ENCODE measurements at regions not wholly inside any gene's neighbourhood (a gene's known extent, or its start where the extent isn't known, plus 50 kb on each side); places are given as distances from the start of the nearest gene placed in this dataset.

DNA sequence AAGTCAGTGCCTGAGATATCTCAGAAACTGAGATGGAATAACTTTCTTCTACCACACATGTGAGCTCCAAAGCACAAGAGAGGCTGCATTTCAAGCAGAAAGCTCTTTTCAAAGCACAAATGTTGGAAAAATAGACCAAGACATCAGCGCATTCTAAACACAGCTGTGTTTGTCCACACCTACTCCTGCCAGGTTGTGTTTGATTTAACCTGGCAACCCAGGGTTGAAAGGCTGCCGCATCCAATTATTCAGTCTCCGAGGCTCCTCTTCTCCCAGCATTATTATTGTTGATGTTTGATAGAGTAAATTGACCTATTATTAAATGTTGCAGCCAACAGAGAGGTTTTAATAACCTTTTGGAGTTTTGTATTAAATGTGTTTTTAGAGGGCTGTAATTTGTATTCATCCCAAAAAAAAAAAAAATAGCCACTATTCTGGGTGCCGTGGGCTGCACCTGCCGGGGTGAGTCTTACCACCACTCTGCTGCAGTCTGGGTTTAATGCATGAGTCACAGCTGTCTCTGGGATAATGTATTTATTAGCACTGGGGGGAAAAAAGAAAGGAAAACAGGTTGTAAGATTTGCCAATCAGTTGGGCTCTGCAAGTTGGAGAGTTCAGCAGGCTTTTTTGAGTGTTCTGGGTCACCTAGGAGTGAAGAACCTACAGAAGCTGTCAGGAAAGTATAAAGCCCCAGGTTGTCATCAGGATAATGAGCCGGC, 105.2 kb upstream of the NOCT start:
- H3K4me3 Mint-ChIP-seq = no peak overlapping the region
- no peak overlapping the region for H3K27ac Mint-ChIP-seq
- ATAC-seq = no peak
- no peaks in the 10 kb centered on the region for H3K36me3 Mint-ChIP-seq
- no peaks in the 10 kb centered on the region for H3K27me3 Mint-ChIP-seq
- H3K4me1 Mint-ChIP-seq = no peaks in the 10 kb centered on the region
- H3K9me3 Mint-ChIP-seq = no peaks in the 10 kb centered on the region

DNA sequence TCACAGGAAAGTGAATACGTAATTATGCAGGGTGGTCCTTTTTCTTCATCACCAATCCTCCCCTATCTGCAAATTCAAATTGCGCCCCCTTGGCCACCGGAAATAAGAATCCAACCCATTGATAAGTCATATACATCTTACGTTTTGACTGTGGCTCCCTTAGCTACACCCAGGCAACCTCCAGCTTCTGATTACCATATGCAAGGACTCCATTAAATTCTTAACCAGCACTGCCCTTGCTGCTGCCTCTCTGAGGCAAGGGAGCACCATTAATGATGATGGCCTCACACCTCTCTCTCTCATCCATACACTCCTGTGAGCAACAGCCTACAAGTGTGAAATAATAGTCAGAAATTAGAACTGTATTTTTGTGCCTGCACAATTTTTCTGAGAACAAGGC, 106.0 kb upstream of the NOCT start:
- H3K9me3 Mint-ChIP-seq = no peaks in the 10 kb centered on the region
- H3K4me1 Mint-ChIP-seq = no peaks in the 10 kb centered on the region
- H3K27ac Mint-ChIP-seq = no peak overlapping the region
- no peaks in the 10 kb centered on the region for H3K27me3 Mint-ChIP-seq
- no peak overlapping the region for H3K4me3 Mint-ChIP-seq
- no peaks in the 10 kb centered on the region for H3K36me3 Mint-ChIP-seq
- ATAC-seq = no peak

DNA sequence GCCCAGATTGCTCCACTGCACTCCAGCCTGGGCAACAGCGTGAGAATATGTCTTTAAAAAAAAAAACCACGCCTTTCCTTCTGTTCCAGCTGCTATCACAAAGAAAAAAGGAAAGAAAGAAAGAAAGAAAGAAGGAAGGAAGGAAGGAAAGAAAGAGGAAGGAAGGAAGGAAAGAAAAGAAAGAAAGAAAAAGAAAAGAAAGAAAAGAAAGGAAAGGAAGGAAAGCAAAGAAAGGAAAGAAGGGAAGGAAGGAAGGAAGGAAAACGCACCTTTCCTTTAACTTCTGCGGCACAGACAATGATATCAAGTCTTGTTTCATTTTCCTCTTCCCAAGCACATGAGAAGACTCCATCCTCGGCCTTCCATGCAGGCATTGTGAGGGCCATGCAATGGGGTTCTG, 107.4 kb upstream of the NOCT start:
- no peak overlapping the region for H3K27ac Mint-ChIP-seq
- H3K4me3 Mint-ChIP-seq = no peak overlapping the region
- no peaks in the 10 kb centered on the region for H3K9me3 Mint-ChIP-seq
- no peaks in the 10 kb centered on the region for H3K4me1 Mint-ChIP-seq
- no peak for ATAC-seq
- no peaks in the 10 kb centered on the region for H3K36me3 Mint-ChIP-seq
- no peaks in the 10 kb centered on the region for H3K27me3 Mint-ChIP-seq

DNA sequence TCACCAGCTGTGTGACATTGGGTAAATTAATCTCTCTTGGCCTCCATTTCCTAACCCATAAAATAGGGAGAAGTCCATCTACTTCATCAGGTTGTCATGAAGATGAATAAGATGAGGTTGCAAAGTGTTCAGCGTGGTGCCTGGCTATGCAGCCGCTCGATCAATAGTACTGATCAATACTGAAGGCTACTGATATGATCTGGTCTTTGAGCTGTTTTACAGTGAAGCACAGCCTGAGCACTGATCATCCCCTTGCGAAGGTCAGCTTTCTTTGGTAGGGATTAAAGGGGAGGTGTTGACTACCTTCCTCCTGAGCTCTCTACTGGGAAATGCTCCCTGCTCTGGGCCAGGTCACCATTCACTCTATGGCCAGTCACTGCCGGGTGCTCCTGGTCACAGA, 108.4 kb upstream of the NOCT start:
- H3K9me3 Mint-ChIP-seq = no peaks in the 10 kb centered on the region

DNA sequence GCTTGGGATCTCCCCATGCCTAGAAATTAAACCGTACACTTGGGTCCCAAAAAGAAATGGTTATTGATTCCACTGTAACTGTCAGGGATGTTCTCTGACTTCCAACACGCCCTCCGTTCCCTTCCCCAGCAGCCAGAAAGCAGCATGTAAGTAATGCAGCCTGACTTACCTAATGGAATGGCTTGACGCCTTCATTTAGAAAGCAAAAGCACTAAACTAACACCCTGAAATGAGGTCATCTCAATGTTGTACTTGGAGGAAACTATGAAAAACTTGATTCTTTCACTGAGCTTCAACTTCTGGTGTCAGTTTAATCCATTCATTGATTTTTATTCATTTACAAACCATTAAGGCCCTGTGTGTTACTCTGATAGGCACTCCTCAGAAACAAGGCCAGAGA, 110.8 kb upstream of the NOCT start:
- H3K4me3 Mint-ChIP-seq = no peak overlapping the region
- H3K36me3 Mint-ChIP-seq = no peaks in the 10 kb centered on the region
- H3K27me3 Mint-ChIP-seq = no peaks in the 10 kb centered on the region
- ATAC-seq = no peak
- no peaks in the 10 kb centered on the region for H3K4me1 Mint-ChIP-seq
- H3K9me3 Mint-ChIP-seq = no peaks in the 10 kb centered on the region
- H3K27ac Mint-ChIP-seq = no peak overlapping the region

More for the DNA sequence above, 108.4 kb upstream of the NOCT start:
- no peak overlapping the region for H3K27ac Mint-ChIP-seq
- no peaks in the 10 kb centered on the region for H3K4me1 Mint-ChIP-seq
- ATAC-seq = no peak
- no peak overlapping the region for H3K4me3 Mint-ChIP-seq
- no peaks in the 10 kb centered on the region for H3K36me3 Mint-ChIP-seq
- H3K27me3 Mint-ChIP-seq = no peaks in the 10 kb centered on the region

GRCh38 chr4:138903185-138903584, 112.4 kb upstream of the NOCT start:
- H3K27me3 Mint-ChIP-seq = no peaks in the 10 kb centered on the region
- ATAC-seq = no peak
- H3K4me1 Mint-ChIP-seq = no peaks in the 10 kb centered on the region
- H3K9me3 Mint-ChIP-seq = no peaks in the 10 kb centered on the region
- H3K36me3 Mint-ChIP-seq = no peaks in the 10 kb centered on the region
- H3K27ac Mint-ChIP-seq = no peak overlapping the region
- H3K4me3 Mint-ChIP-seq = no peak overlapping the region

DNA sequence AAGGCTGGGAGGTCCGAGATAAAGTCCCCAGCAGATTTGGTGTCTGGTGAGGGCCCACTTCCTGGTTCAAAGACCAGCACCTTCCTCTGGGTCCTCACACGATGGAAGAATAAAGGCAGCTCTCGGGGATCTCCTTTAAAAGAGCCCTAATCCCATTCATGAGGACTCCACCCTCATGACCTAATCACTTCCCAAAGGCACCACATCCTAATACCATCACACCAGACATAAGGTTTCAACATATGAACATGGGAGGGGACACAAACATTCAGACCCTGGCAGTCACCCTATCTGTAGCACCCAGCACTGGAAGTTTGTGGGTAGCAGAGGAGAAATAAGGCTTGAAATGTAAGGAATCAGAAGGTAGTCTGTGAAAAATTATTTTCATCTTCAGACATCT, 112.9 kb upstream of the NOCT start:
- H3K4me3 Mint-ChIP-seq = no peak overlapping the region
- no peaks in the 10 kb centered on the region for H3K27me3 Mint-ChIP-seq
- H3K27ac Mint-ChIP-seq = no peak overlapping the region
- no peak for ATAC-seq
- H3K9me3 Mint-ChIP-seq = no peaks in the 10 kb centered on the region
- H3K4me1 Mint-ChIP-seq = no peaks in the 10 kb centered on the region
- H3K36me3 Mint-ChIP-seq = no peaks in the 10 kb centered on the region

DNA sequence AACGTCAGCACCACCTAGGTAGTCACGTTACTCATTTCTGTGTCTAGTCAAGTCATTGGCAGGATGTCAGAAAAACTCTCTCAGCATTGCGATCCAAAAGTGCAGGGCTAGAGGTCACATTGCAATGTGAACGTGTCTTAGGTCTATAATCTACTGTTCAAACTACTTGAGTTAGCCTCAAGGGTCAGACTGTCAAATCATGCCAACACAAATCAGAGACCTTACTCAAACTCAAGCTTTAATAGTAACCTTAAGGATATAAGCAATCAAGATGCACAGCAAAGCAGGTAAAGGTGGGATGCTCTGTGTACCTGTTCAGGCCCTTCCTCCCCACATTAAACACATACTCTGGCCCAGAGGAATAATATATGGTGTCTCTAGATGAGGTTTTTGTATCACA, 114.4 kb upstream of the NOCT start:
- Mint-ChIP-seq H3K4me1 (no peaks in the 10 kb centered on the region), H3K4me3 (no peak overlapping the region), H3K9me3 (no peaks in the 10 kb centered on the region), H3K27me3 (no peaks in the 10 kb centered on the region), H3K36me3 (no peaks in the 10 kb centered on the region), H3K27ac (no peak overlapping the region)
- ATAC-seq = no peak

DNA sequence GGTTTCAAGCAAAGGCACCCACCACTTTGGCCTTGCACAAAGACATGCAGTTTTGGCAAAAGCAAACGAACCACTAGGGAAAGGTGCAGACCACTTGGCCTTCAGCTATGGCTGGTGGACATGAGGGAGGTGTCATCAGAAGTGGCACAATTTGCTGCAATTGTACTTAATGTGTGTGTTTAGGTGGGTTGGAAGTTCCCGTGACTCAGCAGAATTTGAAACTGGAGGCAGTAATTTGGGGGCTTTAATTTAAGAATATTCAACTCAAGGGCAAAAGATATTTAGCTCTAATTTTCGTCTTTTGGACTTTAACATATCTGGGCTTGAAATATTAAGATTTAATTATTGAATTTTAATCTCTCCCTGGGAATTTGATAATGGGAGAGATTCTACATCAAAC, 115.6 kb upstream of the NOCT start:
- Mint-ChIP-seq H3K9me3 (no peaks in the 10 kb centered on the region), H3K27me3 (no peaks in the 10 kb centered on the region), H3K4me1 (no peaks in the 10 kb centered on the region), H3K27ac (no peak overlapping the region), H3K4me3 (no peak overlapping the region), H3K36me3 (no peaks in the 10 kb centered on the region)
- ATAC-seq = no peak

- no peaks in the 10 kb centered on the region for H3K36me3 Mint-ChIP-seq
- no peaks in the 10 kb centered on the region for H3K4me1 Mint-ChIP-seq
- no peak overlapping the region for H3K4me3 Mint-ChIP-seq
- ATAC-seq = no peak
- no peak overlapping the region for H3K27ac Mint-ChIP-seq
- no peaks in the 10 kb centered on the region for H3K9me3 Mint-ChIP-seq
- H3K27me3 Mint-ChIP-seq = no peaks in the 10 kb centered on the region
These were observed 117.3 kb upstream of the NOCT start for GRCh38 chr4:138898282-138898681.

- Mint-ChIP-seq H3K9me3 (no peaks in the 10 kb centered on the region), H3K27me3 (no peaks in the 10 kb centered on the region), H3K27ac (no peak overlapping the region), H3K4me1 (no peaks in the 10 kb centered on the region), H3K4me3 (no peak overlapping the region), H3K36me3 (no peaks in the 10 kb centered on the region)
- ATAC-seq = no peak
These were observed 117.8 kb upstream of the NOCT start for GRCh38 chr4:138897811-138898226.

DNA sequence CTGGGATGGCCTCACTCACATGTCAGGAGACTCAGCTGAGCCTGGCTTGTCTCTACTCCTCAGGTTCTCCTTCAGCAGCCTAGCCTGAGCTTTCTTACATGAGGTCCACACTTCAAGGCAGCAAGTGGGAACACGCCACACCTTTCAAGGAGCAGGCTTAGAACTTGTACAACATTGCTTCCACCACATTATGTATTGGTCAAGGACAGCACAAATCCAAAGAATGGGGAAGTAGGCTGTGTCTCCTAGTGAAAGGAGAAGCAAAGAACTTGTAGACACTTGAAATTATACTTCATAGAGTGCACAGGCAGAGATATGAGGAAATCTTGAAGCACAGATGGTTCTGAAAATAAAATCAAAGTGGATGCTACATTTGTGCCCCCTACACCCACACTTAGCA, 120.9 kb upstream of the NOCT start:
- no peaks in the 10 kb centered on the region for H3K4me1 Mint-ChIP-seq
- no peak for ATAC-seq

GRCh38 chr4:138894011-138894410, 121.6 kb upstream of the NOCT start:
- Mint-ChIP-seq H3K4me1 (no peaks in the 10 kb centered on the region), H3K4me3 (no peak overlapping the region), H3K27me3 (no peaks in the 10 kb centered on the region), H3K36me3 (no peaks in the 10 kb centered on the region), H3K27ac (no peak overlapping the region), H3K9me3 (no peaks in the 10 kb centered on the region)
- no peak for ATAC-seq

More for the DNA sequence above, 120.9 kb upstream of the NOCT start:
- Mint-ChIP-seq H3K9me3 (no peaks in the 10 kb centered on the region), H3K27ac (no peak overlapping the region), H3K4me3 (no peak overlapping the region), H3K36me3 (no peaks in the 10 kb centered on the region), H3K27me3 (no peaks in the 10 kb centered on the region)

GRCh38 chr4:138892483-138893407, 122.8 kb upstream of the NOCT start:
- H3K4me3 Mint-ChIP-seq = no peak overlapping the region
- no peaks in the 10 kb centered on the region for H3K9me3 Mint-ChIP-seq
- H3K27me3 Mint-ChIP-seq = peaks cover 7% of the 10 kb centered on the region
- no peaks in the 10 kb centered on the region for H3K4me1 Mint-ChIP-seq
- ATAC-seq = no peak
- H3K36me3 Mint-ChIP-seq = no peaks in the 10 kb centered on the region
- H3K27ac Mint-ChIP-seq = no peak overlapping the region

GRCh38 chr4:138891631-138892031, 124.0 kb upstream of the NOCT start:
- H3K27me3 Mint-ChIP-seq = peaks cover 14% of the 10 kb centered on the region
- ATAC-seq = no peak
- no peak overlapping the region for H3K27ac Mint-ChIP-seq
- H3K9me3 Mint-ChIP-seq = no peaks in the 10 kb centered on the region
- H3K4me3 Mint-ChIP-seq = no peak overlapping the region
- no peaks in the 10 kb centered on the region for H3K4me1 Mint-ChIP-seq
- H3K36me3 Mint-ChIP-seq = no peaks in the 10 kb centered on the region
